DOHH2 (cell line): ENCODE measurements at regions not wholly inside any gene's neighbourhood (a gene's known extent, or its start where the extent isn't known, plus 50 kb on each side); places are given as distances from the start of the nearest gene placed in this dataset.

ENCODE experiments used
- CTCF ChIP-seq: fragments of 200-600 bp; sonication (generic); IDR thresholded peaks from one replicate; pipeline ENCODE4 v1.5.1; 2014; ENCODE audit warnings: antibody characterized with exemption, mild to moderate bottlenecking, low read depth, low read length; ENCODE audit not compliant: poor library complexity, severe bottlenecking
- EZH2phosphoT487 ChIP-seq: fragments of 200-600 bp; sonication (generic); IDR thresholded peaks from 2 replicates; pipeline ENCODE4 v1.6.1; 2017; ENCODE audit warnings: borderline replicate concordance, mild to moderate bottlenecking, antibody characterized with exemption, low read length, moderate library complexity, mixed read lengths

- TF ChIP-seq CTCF (no peak), EZH2phosphoT487 (no peak)
These were observed 111.2 kb upstream of the SLC35B3 start for GRCh38 chr6:8546496-8546895.
